ENCODE measurements at regions not wholly inside any gene's neighbourhood (a gene's known extent, or its start where the extent isn't known, plus 50 kb on each side); places are given as distances from the start of the nearest gene placed in this dataset.

DNA sequence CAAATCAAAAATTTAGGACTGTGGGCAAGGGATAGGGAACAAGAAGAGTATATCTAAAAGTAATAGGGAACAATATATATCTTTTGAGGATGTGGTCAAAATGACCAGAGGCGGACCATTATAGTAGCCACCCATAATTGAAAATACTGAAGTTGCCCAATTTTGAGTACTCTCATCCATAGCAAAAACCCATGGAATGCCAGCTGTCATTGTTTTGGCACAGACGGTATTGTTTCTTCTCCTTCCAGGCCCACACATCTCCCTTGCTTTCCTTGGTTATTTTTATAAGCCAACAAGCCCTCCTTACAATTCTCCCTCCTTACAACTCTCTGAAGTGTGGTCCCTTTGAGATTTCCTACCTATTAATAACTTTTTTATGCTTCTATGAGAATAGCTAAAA is 50.4 kb upstream of the RGMB start:
- TF ChIP-seq REST (IDR thresholded peaks at IDR 0.05; ENCODE audit: insufficient read depth in 1 of 2, low read depth in 2 of 2, low read length in 2 of 2) (no peak), FOXP2 (optimal IDR thresholded peaks at IDR 0.05; ENCODE audit: borderline replicate concordance, extremely low read depth, extremely low read length, insufficient read depth) (no peak), TAF1 (IDR thresholded peaks at IDR 0.05; ENCODE audit: borderline replicate concordance, insufficient read depth, low read length) (no peak), SIN3A (IDR thresholded peaks at IDR 0.05; ENCODE audit: borderline replicate concordance, insufficient read depth, low read length) (no peak), POLR2AphosphoS5 (IDR thresholded peaks at IDR 0.05; ENCODE audit: low read depth, low read length) (no peak)
